WTC11 (cell line): ENCODE measurements at regions not wholly inside any gene's neighbourhood (a gene's known extent, or its start where the extent isn't known, plus 50 kb on each side); places are given as distances from the start of the nearest gene placed in this dataset.

ENCODE experiments used
- ATAC-seq: fragments of 200-7000 bp; cut with Tn5 transposase; 2 replicates; pipeline ENCODE4 v1.10.0; 2021; ENCODE audit warnings: mild to moderate bottlenecking, moderate library complexity
- CTCF ChIA-PET: fragments of 300-600 bp; sonication (Branson Sonifier 250); formaldehyde crosslinking; loops from one replicate; lab custom pipeline; 2021; ENCODE audit warnings: antibody characterized with exemption; lab: Charles Lee
- POLR2A ChIA-PET: fragments of 350-600 bp; sonication (Branson Sonifier 250); formaldehyde crosslinking; loops from one replicate; lab custom pipeline; 2021; ENCODE audit warnings: antibody characterized with exemption; lab: Charles Lee
- DNase-seq: peaks from one replicate; pipeline ENCODE4 v3.0.0; 2021; ENCODE audit warnings: low spot score
- H3K27ac Mint-ChIP-seq: 2 replicates; pipeline ENCODE4 v1.8.0; 2021; ENCODE audit warnings: mixed read lengths
- H3K27me3 Mint-ChIP-seq: 2 replicates; pipeline ENCODE4 v1.8.0; 2021; ENCODE audit warnings: low read depth, mild to moderate bottlenecking, moderate library complexity, mixed read lengths
- H3K36me3 Mint-ChIP-seq: 2 replicates; pipeline ENCODE4 v1.8.0; 2021; ENCODE audit warnings: mixed read lengths
- H3K4me1 Mint-ChIP-seq: 2 replicates; pipeline ENCODE4 v1.8.0; 2022; ENCODE audit warnings: mixed read lengths
- H3K4me3 Mint-ChIP-seq: 2 replicates; pipeline ENCODE4 v1.8.0; 2021; ENCODE audit warnings: mild to moderate bottlenecking, moderate library complexity, mixed read lengths
- H3K9me3 Mint-ChIP-seq: 2 replicates; pipeline ENCODE4 v1.8.0; 2021; ENCODE audit warnings: mixed read lengths
- ATF1 ChIP-seq: sonication (generic); formaldehyde crosslinking; IDR thresholded peaks from 2 replicates; pipeline ENCODE4 v1.8.1; 2023; ENCODE audit warnings: mild to moderate bottlenecking, moderate library complexity, missing genetic modification reagents
- CBFB ChIP-seq: sonication (generic); formaldehyde crosslinking; IDR thresholded peaks from 2 replicates; pipeline ENCODE4 v1.8.1; 2022; ENCODE audit warnings: mild to moderate bottlenecking, low read depth, missing genetic modification reagents
- ESRRA ChIP-seq: sonication (generic); formaldehyde crosslinking; IDR thresholded peaks from 2 replicates; pipeline ENCODE4 v1.8.1; 2022; ENCODE audit warnings: mild to moderate bottlenecking, missing genetic modification reagents, borderline replicate concordance
- FOXK1 ChIP-seq: sonication (generic); formaldehyde crosslinking; IDR thresholded peaks from 2 replicates; pipeline ENCODE4 v1.8.0; 2022; ENCODE audit warnings: mild to moderate bottlenecking, moderate library complexity, missing genetic modification reagents
- JAZF1 ChIP-seq: fragments of 250-450 bp; sonication (Bioruptor Pico); IDR thresholded peaks from 2 replicates; pipeline ENCODE4 v1.9.0; 2021; ENCODE audit warnings: moderate library complexity, mild to moderate bottlenecking, inconsistent platforms
- JUN ChIP-seq: sonication (generic); formaldehyde crosslinking; IDR thresholded peaks from 2 replicates; pipeline ENCODE4 v1.8.0; 2023; ENCODE audit warnings: mild to moderate bottlenecking, missing genetic modification reagents
- MYBL2 ChIP-seq: sonication (generic); formaldehyde crosslinking; IDR thresholded peaks from 2 replicates; pipeline ENCODE4 v1.8.1; 2023; ENCODE audit warnings: mild to moderate bottlenecking, moderate library complexity, missing genetic modification reagents
- NFE2L1 ChIP-seq: sonication (generic); formaldehyde crosslinking; IDR thresholded peaks from 2 replicates; pipeline ENCODE4 v1.8.1; 2023; ENCODE audit warnings: missing genetic modification reagents
- NR1H2 ChIP-seq: sonication (generic); formaldehyde crosslinking; IDR thresholded peaks from 2 replicates; pipeline ENCODE4 v1.9.0; 2021; ENCODE audit warnings: mild to moderate bottlenecking, moderate library complexity, missing genetic modification reagents
- NR2C2 ChIP-seq: sonication (generic); formaldehyde crosslinking; IDR thresholded peaks from 2 replicates; pipeline ENCODE4 v1.8.0; 2022; ENCODE audit warnings: mild to moderate bottlenecking, missing genetic modification reagents
- NR3C1 ChIP-seq: sonication (generic); formaldehyde crosslinking; conservative IDR thresholded peaks from 2 replicates; pipeline ENCODE4 v1.8.1; 2023; ENCODE audit warnings: low read depth, mild to moderate bottlenecking, missing genetic modification reagents
- SMAD3 ChIP-seq: sonication (generic); formaldehyde crosslinking; IDR thresholded peaks from 2 replicates; pipeline ENCODE4 v1.8.0; 2022; ENCODE audit warnings: missing genetic modification reagents, mild to moderate bottlenecking, borderline replicate concordance
- ZBTB21 ChIP-seq: sonication (generic); formaldehyde crosslinking; IDR thresholded peaks from 2 replicates; pipeline ENCODE4 v1.8.1; 2023; ENCODE audit warnings: mild to moderate bottlenecking, missing genetic modification reagents, borderline replicate concordance
- ZNF138 ChIP-seq: sonication (generic); formaldehyde crosslinking; conservative IDR thresholded peaks from 2 replicates; pipeline ENCODE4 v1.8.1; 2022; ENCODE audit warnings: mild to moderate bottlenecking, moderate library complexity, missing genetic modification reagents
- ZNF317 ChIP-seq: sonication (generic); formaldehyde crosslinking; IDR thresholded peaks from 2 replicates; pipeline ENCODE4 v1.8.1; 2023; ENCODE audit warnings: low read depth, mild to moderate bottlenecking, moderate library complexity, missing genetic modification reagents, borderline replicate concordance
- ZNF416 ChIP-seq: fragments of 250-450 bp; sonication (Bioruptor Pico); IDR thresholded peaks from 2 replicates; pipeline ENCODE4 v1.9.0; 2021; ENCODE audit warnings: mild to moderate bottlenecking, inconsistent platforms
- TF ChIP-seq, protein P1 (sequence below): sonication (generic); formaldehyde crosslinking; IDR thresholded peaks from 2 replicates; pipeline ENCODE4 v1.8.1; 2022; ENCODE audit warnings: mild to moderate bottlenecking, moderate library complexity, missing genetic modification reagents
- TF ChIP-seq, protein P2 (sequence below): sonication (generic); formaldehyde crosslinking; IDR thresholded peaks from 2 replicates; pipeline ENCODE4 v1.8.1; 2022; ENCODE audit warnings: low read depth, missing genetic modification reagents, borderline replicate concordance
- TF ChIP-seq, protein P3 (sequence below): fragments of 250-450 bp; sonication (Bioruptor Pico); IDR thresholded peaks from 2 replicates; pipeline ENCODE4 v1.8.0; 2021; ENCODE audit warnings: mild to moderate bottlenecking
- TF ChIP-seq, protein P4 (sequence below): sonication (generic); formaldehyde crosslinking; IDR thresholded peaks from 2 replicates; pipeline ENCODE4 v1.8.1; 2023; ENCODE audit warnings: mild to moderate bottlenecking, missing genetic modification reagents, moderate library complexity
- TF ChIP-seq, protein P5 (sequence below): sonication (generic); formaldehyde crosslinking; IDR thresholded peaks from 2 replicates; pipeline ENCODE4 v1.8.1; 2023; ENCODE audit warnings: mild to moderate bottlenecking, missing genetic modification reagents, borderline replicate concordance
- TF ChIP-seq, protein P6 (sequence below): sonication (generic); formaldehyde crosslinking; conservative IDR thresholded peaks from 2 replicates; pipeline ENCODE4 v1.8.1; 2023; ENCODE audit warnings: mild to moderate bottlenecking, low read depth, missing genetic modification reagents, moderate library complexity

DNA sequence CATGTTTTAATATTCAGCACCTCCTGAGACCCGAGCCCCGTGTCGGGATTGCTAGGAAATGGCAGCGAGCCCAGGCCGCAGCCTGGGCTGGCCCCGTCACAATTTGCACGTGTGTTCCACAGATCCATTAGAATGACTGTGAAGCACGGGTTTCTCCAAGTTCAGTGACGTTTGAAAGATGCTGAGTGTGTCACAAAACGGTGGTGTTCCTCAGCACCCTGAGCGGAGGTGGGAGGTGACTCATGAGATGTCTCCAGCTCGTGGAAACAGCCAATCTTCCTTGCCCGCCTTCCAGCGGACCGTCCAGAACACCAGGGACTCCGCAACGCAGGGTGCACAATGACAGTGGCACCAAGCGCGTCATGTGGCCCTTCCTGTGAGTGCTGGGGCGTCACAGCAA is 412.8 kb downstream of the IRX2 start (continued):
- TF ChIP-seq, protein P1, sequence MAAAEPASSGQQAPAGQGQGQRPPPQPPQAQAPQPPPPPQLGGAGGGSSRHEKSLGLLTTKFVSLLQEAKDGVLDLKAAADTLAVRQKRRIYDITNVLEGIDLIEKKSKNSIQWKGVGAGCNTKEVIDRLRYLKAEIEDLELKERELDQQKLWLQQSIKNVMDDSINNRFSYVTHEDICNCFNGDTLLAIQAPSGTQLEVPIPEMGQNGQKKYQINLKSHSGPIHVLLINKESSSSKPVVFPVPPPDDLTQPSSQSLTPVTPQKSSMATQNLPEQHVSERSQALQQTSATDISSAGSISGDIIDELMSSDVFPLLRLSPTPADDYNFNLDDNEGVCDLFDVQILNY (CRISPR knock-in tag) = no peak
- TF ChIP-seq NR3C1 (CRISPR knock-in tag) (no peak), NFE2L1 (CRISPR knock-in tag) (no peak), ZNF416 (CRISPR knock-in tag) (no peak), ESRRA (CRISPR knock-in tag) (no peak), ATF1 (CRISPR knock-in tag) (no peak), CBFB (CRISPR knock-in tag) (no peak), MYBL2 (CRISPR knock-in tag) (no peak), ZNF317 (CRISPR knock-in tag) (no peak), ZNF138 (no peak), JAZF1 (CRISPR knock-in tag) (no peak), ZBTB21 (CRISPR knock-in tag) (no peak)
- TF ChIP-seq, protein P2, sequence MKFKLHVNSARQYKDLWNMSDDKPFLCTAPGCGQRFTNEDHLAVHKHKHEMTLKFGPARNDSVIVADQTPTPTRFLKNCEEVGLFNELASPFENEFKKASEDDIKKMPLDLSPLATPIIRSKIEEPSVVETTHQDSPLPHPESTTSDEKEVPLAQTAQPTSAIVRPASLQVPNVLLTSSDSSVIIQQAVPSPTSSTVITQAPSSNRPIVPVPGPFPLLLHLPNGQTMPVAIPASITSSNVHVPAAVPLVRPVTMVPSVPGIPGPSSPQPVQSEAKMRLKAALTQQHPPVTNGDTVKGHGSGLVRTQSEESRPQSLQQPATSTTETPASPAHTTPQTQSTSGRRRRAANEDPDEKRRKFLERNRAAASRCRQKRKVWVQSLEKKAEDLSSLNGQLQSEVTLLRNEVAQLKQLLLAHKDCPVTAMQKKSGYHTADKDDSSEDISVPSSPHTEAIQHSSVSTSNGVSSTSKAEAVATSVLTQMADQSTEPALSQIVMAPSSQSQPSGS (CRISPR knock-in tag) = no peak
- TF ChIP-seq, protein P3, sequence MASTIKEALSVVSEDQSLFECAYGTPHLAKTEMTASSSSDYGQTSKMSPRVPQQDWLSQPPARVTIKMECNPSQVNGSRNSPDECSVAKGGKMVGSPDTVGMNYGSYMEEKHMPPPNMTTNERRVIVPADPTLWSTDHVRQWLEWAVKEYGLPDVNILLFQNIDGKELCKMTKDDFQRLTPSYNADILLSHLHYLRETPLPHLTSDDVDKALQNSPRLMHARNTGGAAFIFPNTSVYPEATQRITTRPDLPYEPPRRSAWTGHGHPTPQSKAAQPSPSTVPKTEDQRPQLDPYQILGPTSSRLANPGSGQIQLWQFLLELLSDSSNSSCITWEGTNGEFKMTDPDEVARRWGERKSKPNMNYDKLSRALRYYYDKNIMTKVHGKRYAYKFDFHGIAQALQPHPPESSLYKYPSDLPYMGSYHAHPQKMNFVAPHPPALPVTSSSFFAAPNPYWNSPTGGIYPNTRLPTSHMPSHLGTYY (CRISPR knock-in tag) = no peak
- TF ChIP-seq, protein P4, sequence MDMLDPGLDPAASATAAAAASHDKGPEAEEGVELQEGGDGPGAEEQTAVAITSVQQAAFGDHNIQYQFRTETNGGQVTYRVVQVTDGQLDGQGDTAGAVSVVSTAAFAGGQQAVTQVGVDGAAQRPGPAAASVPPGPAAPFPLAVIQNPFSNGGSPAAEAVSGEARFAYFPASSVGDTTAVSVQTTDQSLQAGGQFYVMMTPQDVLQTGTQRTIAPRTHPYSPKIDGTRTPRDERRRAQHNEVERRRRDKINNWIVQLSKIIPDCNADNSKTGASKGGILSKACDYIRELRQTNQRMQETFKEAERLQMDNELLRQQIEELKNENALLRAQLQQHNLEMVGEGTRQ (CRISPR knock-in tag) = no peak

DNA sequence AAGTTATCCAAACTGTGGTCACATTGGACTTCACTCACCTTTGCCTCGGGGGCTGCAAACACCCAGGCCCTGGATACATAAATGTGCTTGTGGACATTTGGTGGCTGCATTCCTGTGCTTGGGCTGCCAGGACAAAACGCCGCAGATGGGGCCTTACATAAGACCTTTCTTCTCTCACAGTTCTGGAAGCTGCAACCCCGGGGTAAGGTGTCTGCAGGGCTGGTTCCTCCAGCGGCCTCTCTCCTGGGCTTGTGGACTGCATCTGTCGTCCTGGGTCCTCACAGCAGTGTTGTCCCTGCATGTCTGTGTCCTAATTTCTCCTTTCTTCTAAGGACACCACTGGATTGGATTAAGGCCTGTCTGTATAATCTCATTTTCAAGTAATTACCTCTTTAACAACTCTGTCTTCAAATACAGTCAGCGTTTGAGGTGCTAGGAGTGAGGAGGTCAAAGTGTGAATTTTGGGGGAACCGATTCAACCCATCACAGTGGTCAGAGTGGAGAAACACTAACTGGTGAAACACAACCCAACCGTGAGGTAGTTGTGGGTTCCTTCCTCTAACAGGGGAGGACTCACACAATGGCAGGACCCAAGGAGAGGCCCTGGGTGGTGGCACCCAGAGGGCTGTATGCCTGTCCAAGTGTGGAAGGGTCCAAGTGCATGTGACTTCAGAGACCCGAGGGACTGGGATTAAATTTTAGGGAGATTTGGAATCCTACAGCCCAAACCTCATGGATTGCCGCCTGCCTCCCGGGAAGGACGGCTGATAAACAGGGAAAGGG is 415.6 kb downstream of the IRX2 start:
- DNase-seq = no peak
- TF ChIP-seq ATF1 (CRISPR knock-in tag) (no peak), ESRRA (CRISPR knock-in tag) (no peak), FOXK1 (CRISPR knock-in tag) (no peak), SMAD3 (CRISPR knock-in tag) (no peak), NR2C2 (CRISPR knock-in tag) (no peak), NR1H2 (CRISPR knock-in tag) (no peak), ZBTB21 (CRISPR knock-in tag) (no peak), JUN (no peak)
- TF ChIP-seq, protein P5, sequence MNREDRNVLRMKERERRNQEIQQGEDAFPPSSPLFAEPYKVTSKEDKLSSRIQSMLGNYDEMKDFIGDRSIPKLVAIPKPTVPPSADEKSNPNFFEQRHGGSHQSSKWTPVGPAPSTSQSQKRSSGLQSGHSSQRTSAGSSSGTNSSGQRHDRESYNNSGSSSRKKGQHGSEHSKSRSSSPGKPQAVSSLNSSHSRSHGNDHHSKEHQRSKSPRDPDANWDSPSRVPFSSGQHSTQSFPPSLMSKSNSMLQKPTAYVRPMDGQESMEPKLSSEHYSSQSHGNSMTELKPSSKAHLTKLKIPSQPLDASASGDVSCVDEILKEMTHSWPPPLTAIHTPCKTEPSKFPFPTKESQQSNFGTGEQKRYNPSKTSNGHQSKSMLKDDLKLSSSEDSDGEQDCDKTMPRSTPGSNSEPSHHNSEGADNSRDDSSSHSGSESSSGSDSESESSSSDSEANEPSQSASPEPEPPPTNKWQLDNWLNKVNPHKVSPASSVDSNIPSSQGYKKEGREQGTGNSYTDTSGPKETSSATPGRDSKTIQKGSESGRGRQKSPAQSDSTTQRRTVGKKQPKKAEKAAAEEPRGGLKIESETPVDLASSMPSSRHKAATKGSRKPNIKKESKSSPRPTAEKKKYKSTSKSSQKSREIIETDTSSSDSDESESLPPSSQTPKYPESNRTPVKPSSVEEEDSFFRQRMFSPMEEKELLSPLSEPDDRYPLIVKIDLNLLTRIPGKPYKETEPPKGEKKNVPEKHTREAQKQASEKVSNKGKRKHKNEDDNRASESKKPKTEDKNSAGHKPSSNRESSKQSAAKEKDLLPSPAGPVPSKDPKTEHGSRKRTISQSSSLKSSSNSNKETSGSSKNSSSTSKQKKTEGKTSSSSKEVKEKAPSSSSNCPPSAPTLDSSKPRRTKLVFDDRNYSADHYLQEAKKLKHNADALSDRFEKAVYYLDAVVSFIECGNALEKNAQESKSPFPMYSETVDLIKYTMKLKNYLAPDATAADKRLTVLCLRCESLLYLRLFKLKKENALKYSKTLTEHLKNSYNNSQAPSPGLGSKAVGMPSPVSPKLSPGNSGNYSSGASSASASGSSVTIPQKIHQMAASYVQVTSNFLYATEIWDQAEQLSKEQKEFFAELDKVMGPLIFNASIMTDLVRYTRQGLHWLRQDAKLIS (CRISPR knock-in tag) = no peak
- TF ChIP-seq, protein P6, sequence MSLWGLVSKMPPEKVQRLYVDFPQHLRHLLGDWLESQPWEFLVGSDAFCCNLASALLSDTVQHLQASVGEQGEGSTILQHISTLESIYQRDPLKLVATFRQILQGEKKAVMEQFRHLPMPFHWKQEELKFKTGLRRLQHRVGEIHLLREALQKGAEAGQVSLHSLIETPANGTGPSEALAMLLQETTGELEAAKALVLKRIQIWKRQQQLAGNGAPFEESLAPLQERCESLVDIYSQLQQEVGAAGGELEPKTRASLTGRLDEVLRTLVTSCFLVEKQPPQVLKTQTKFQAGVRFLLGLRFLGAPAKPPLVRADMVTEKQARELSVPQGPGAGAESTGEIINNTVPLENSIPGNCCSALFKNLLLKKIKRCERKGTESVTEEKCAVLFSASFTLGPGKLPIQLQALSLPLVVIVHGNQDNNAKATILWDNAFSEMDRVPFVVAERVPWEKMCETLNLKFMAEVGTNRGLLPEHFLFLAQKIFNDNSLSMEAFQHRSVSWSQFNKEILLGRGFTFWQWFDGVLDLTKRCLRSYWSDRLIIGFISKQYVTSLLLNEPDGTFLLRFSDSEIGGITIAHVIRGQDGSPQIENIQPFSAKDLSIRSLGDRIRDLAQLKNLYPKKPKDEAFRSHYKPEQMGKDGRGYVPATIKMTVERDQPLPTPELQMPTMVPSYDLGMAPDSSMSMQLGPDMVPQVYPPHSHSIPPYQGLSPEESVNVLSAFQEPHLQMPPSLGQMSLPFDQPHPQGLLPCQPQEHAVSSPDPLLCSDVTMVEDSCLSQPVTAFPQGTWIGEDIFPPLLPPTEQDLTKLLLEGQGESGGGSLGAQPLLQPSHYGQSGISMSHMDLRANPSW (CRISPR knock-in tag) = no peak
- Mint-ChIP-seq H3K4me3 (no peak overlapping the region), H3K27ac (no peak overlapping the region), H3K27me3 (no peaks in the 10 kb centered on the region), H3K36me3 (no peaks in the 10 kb centered on the region), H3K9me3 (peaks cover 13% of the 10 kb centered on the region), H3K4me1 (peaks cover 12% of the 10 kb centered on the region)
- ChIA-PET CTCF (no interaction called here), POLR2A (no interaction called here)
- no peak for ATAC-seq
